Activated B cell treated with CpG ODN at 0.5 μM for 24 hours (primary cell): ENCODE measurements at regions not wholly inside any gene's neighbourhood (a gene's known extent, or its start where the extent isn't known, plus 50 kb on each side); places are given as distances from the start of the nearest gene placed in this dataset.

Experiments used
- ATAC-seq: fragments of 200-7000 bp; cut with Tn5 transposase; one replicate; pipeline ENCODE4 v1.10.0; 2021; ENCODE audit warnings: low read depth, mild to moderate bottlenecking, moderate library complexity
- CTCF ChIA-PET: fragments of 350-600 bp; sonication (Branson Sonifier 250); formaldehyde crosslinking; loops from one replicate; lab custom pipeline; 2021; ENCODE audit warnings: antibody characterized with exemption; lab: Charles Lee
- POLR2A ChIA-PET: fragments of 350-600 bp; sonication (Branson Sonifier 250); formaldehyde crosslinking; loops from one replicate; lab custom pipeline; 2021; ENCODE audit warnings: antibody characterized with exemption; lab: Charles Lee
- DNase-seq: peaks from one replicate; pipeline ENCODE4 v3.0.0; 2022
- H3K27ac Mint-ChIP-seq: one replicate; pipeline ENCODE4 v1.8.0; 2020; ENCODE audit warnings: mixed read lengths
- H3K27me3 Mint-ChIP-seq: one replicate; pipeline ENCODE4 v1.8.0; 2021; ENCODE audit warnings: mixed read lengths
- H3K36me3 Mint-ChIP-seq: one replicate; pipeline ENCODE4 v1.8.0; 2021; ENCODE audit warnings: low read depth, mixed read lengths
- H3K4me1 Mint-ChIP-seq: one replicate; pipeline ENCODE4 v1.8.0; 2021; ENCODE audit warnings: mixed read lengths
- H3K4me3 Mint-ChIP-seq: one replicate; pipeline ENCODE4 v1.8.0; 2020; ENCODE audit warnings: mild to moderate bottlenecking, mixed read lengths
- H3K9me3 Mint-ChIP-seq: one replicate; pipeline ENCODE4 v1.8.0; 2020; ENCODE audit warnings: mixed read lengths
- intact Hi-C: fragments of 100-400 bp; cut with micrococcal nuclease; formaldehyde crosslinking; loops from one replicate; pipeline ENCODE4 v1.15.1; 2024
- TF ChIP-seq, protein P1 (sequence below): fragments of 200-600 bp; IDR thresholded peaks from one replicate; pipeline ENCODE4 v1.8.0; 2022; ENCODE audit warnings: antibody characterized with exemption, mild to moderate bottlenecking

DNA sequence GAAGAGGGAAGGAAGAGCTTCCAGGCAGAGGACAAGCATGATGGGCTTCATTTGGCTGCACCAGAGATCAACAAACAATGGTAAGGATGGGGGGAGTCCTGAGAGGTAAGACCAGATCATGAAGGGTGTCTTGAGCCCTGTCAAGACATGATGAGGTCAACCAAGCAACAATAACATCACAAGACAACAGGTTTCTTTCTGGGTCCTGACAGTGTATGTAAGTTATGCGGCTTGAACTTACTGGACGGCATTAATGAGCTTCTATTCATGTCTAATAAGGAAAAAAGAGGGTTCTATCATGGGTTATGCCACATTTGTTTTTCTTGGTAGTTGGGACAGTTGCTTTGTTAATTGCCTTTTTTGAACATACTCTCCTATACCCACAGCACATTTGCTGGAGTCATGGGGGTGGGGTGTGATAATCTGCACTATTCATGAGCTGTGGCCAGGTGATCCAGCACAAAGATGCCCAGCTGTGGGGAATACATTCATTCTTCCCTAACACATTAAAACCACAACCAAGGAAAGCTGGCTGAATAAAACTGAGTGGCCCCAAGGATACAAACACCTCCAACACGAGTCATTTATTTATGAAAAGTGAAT is 168.8 kb upstream of the KLF14 start:
- Mint-ChIP-seq H3K27me3 (no peaks in the 10 kb centered on the region), H3K4me3 (no peak overlapping the region), H3K4me1 (peaks cover 73% of the 10 kb centered on the region), H3K9me3 (no peaks in the 10 kb centered on the region), H3K36me3 (peaks cover 87% of the 10 kb centered on the region), H3K27ac (peak overlapping the region; percentile 69)
- DNase-seq: no peak
- ChIA-PET CTCF (interaction anchor here (1.5 kb wide), 1 partner anchor 8 kb away, joined by 4 read pairs; no protein-coding TSS in a partner anchor), POLR2A (no interaction called here)
- TF ChIP-seq, protein P1, sequence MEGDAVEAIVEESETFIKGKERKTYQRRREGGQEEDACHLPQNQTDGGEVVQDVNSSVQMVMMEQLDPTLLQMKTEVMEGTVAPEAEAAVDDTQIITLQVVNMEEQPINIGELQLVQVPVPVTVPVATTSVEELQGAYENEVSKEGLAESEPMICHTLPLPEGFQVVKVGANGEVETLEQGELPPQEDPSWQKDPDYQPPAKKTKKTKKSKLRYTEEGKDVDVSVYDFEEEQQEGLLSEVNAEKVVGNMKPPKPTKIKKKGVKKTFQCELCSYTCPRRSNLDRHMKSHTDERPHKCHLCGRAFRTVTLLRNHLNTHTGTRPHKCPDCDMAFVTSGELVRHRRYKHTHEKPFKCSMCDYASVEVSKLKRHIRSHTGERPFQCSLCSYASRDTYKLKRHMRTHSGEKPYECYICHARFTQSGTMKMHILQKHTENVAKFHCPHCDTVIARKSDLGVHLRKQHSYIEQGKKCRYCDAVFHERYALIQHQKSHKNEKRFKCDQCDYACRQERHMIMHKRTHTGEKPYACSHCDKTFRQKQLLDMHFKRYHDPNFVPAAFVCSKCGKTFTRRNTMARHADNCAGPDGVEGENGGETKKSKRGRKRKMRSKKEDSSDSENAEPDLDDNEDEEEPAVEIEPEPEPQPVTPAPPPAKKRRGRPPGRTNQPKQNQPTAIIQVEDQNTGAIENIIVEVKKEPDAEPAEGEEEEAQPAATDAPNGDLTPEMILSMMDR: no peak
- no peak for ATAC-seq
- intact Hi-C loops: no loop called here

DNA sequence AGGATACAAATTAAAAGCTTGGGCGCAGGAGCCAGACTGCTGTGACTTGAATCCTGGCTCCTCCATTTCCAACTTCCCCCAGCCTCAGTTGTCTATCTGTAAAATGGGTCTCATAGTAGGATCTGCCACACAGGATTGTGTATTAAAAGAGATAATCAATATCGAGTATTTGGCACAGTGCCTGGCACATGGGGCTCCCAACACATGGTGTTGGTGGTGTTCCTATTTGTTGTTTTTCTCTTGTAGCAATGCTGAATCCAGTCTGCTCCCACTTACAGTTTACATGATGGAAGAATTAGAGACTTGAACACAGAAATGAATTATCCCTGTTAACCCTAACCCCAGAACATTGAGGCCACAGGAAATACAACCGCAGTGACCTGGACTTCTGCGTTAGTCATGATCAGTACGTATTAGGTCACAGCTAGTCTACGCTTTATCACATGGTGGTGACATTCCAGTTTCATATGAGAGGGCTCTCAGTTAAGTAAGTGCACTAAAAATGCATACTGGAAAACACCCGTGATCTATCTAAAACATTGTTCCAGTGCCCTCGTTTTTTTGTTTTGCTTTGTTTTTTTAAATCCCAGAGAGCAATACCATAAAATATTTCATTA is 169.5 kb upstream of the KLF14 start:
- TF ChIP-seq, protein P1: no peak
- Mint-ChIP-seq H3K4me3 (no peak overlapping the region), H3K4me1 (peaks cover 66% of the 10 kb centered on the region), H3K36me3 (peaks cover 80% of the 10 kb centered on the region), H3K9me3 (no peaks in the 10 kb centered on the region), H3K27me3 (no peaks in the 10 kb centered on the region), H3K27ac (peak overlapping the region; percentile 61)
- no peak for ATAC-seq
- CTCF ChIA-PET: interaction anchor here (1.3 to 1.5 kb wide), 2 partner anchors 9 to 137 kb away, joined by 4 to 6 read pairs; no protein-coding TSS in a partner anchor
- intact Hi-C loops: no loop called here
- POLR2A ChIA-PET: interaction anchor here (0.8 to 1.0 kb wide), 2 partner anchors 41 to 113 kb away, joined by 3 read pairs; no protein-coding TSS in a partner anchor
- DNase-seq: no peak

DNA sequence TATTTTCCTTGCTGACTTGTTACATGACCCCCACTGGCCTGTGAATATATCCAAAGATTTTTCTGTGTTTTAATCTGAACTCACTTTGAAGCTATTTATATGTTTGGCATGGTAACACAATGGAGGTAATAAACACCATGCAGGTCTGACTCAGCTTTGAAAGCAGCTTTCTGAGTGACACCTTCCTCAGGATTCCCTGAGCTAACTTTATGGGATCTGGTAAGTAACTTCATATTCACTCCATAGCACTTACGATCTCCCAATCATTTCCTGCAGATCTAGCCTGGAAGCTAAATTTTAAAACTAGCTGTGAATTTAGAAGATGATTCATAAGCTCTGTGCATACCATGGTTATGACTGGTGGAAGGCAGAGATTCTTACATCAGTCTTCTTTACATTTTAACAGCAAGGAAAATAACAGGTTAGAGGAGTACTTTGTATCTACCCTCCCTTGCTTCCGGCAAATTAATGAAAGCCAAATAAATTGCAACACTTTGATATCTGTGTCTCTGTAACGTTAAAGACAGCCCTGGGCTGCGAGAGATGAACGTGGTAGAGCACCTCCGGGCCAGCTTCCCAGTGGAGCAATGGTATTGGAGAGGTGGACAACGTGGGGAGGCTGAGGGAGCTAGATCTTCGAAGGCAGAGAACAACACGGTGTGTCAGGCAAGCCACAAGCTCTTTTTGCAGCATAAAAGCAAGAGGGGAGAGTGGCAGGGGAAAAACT is 170.2 kb upstream of the KLF14 start:
- DNase-seq (no peak), ATAC-seq (no peak)
- H3K4me1 Mint-ChIP-seq: peaks cover 65% of the 10 kb centered on the region
- H3K36me3 Mint-ChIP-seq: peaks cover 79% of the 10 kb centered on the region
- H3K27me3 Mint-ChIP-seq: no peaks in the 10 kb centered on the region
- TF ChIP-seq, protein P1: no peak
- peak overlapping the region; percentile 61 for H3K27ac Mint-ChIP-seq
- ChIA-PET CTCF (interaction anchor here (1.3 to 1.9 kb wide), 3 partner anchors 8 to 136 kb away, joined by 4 to 8 read pairs (median 6); no protein-coding TSS in a partner anchor), POLR2A (interaction anchor here (0.5 to 1.1 kb wide), 6 partner anchors 9 to 124 kb away, joined by 3 to 7 read pairs (median 3); no protein-coding TSS in a partner anchor)
- H3K4me3 Mint-ChIP-seq: no peak overlapping the region
- no peaks in the 10 kb centered on the region for H3K9me3 Mint-ChIP-seq
- intact Hi-C loops: no loop called here

DNA sequence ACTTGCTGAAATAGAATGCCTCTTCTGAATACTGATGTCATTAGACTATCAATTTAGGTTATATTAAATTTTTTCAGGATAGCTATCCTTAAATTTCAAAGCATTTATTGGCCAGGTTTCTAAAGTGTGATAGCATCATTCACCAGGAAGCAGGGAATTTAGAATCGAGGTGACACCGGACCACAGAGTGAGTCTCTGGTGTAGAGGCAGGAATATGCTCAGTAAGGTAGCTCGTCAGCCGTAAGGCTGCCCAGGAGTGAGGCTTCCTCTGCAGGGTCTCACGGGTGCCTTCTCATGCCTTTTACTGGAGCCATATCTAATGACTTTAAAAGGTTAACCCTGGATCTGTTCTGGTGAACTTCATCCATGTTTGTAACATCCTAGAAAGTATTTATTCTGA is 170.8 kb upstream of the KLF14 start:
- intact Hi-C loops: no loop called here
- no peak for DNase-seq
- TF ChIP-seq, protein P1: no peak
- peaks cover 65% of the 10 kb centered on the region for H3K4me1 Mint-ChIP-seq
- H3K27ac Mint-ChIP-seq: no peak overlapping the region
- H3K9me3 Mint-ChIP-seq: no peaks in the 10 kb centered on the region
- POLR2A ChIA-PET: interaction anchor here (0.5 to 1.1 kb wide), 4 partner anchors 9 to 123 kb away, joined by 3 to 7 read pairs (median 4); no protein-coding TSS in a partner anchor
- CTCF ChIA-PET: interaction anchor here (0.7 to 1.9 kb wide), 3 partner anchors 8 to 476 kb away, joined by 6 to 8 read pairs (median 6); no protein-coding TSS in a partner anchor
- H3K4me3 Mint-ChIP-seq: no peak overlapping the region
- peaks cover 79% of the 10 kb centered on the region for H3K36me3 Mint-ChIP-seq
- no peak for ATAC-seq
- no peaks in the 10 kb centered on the region for H3K27me3 Mint-ChIP-seq
